Activated T-helper 17 cell treated with anti-CD3 and anti-CD28 coated beads, Interleukin-2, amount 50 U/mL, for 72 hours (primary cell): ENCODE measurements at regions not wholly inside any gene's neighbourhood (a gene's known extent, or its start where the extent isn't known, plus 50 kb on each side); places are given as distances from the start of the nearest gene placed in this dataset.
"Not testable (repeated sequence)": the region's sequence is repeated elsewhere in the genome, so short reads cannot be mapped to it uniquely, and the experiment has no call there.

Experiments used
- ATAC-seq: fragments of 150-1000 bp; cut with Tn5 transposase; replicated peaks from 2 replicates; pipeline ENCODE4 v1.10.0; 2021; ENCODE audit warnings: mild to moderate bottlenecking, moderate library complexity
- H3K27ac Mint-ChIP-seq: one replicate; pipeline ENCODE4 v1.8.0; 2022; ENCODE audit warnings: mixed read lengths
- H3K27me3 Mint-ChIP-seq: one replicate; pipeline ENCODE4 v1.8.0; 2022; ENCODE audit warnings: mixed read lengths
- H3K36me3 Mint-ChIP-seq: one replicate; pipeline ENCODE4 v1.8.0; 2022; ENCODE audit warnings: low read depth, mild to moderate bottlenecking, mixed read lengths
- H3K4me1 Mint-ChIP-seq: one replicate; pipeline ENCODE4 v1.8.0; 2022; ENCODE audit warnings: mixed read lengths
- H3K4me3 Mint-ChIP-seq: one replicate; pipeline ENCODE4 v1.8.0; 2022; ENCODE audit warnings: mild to moderate bottlenecking, mixed read lengths
- H3K9me3 Mint-ChIP-seq: one replicate; pipeline ENCODE4 v1.8.0; 2022; ENCODE audit warnings: mixed read lengths

- H3K27me3 Mint-ChIP-seq = peaks cover 31% of the 10 kb centered on the region
- no peak overlapping the region for H3K4me3 Mint-ChIP-seq
- no peaks in the 10 kb centered on the region for H3K36me3 Mint-ChIP-seq
- no peaks in the 10 kb centered on the region for H3K4me1 Mint-ChIP-seq
- H3K9me3 Mint-ChIP-seq = peaks cover 11% of the 10 kb centered on the region
- no peak for ATAC-seq
- no peak overlapping the region for H3K27ac Mint-ChIP-seq
Measured at GRCh38 chr22:49703990-49704344, 123.7 kb downstream of the BRD1 start.

DNA sequence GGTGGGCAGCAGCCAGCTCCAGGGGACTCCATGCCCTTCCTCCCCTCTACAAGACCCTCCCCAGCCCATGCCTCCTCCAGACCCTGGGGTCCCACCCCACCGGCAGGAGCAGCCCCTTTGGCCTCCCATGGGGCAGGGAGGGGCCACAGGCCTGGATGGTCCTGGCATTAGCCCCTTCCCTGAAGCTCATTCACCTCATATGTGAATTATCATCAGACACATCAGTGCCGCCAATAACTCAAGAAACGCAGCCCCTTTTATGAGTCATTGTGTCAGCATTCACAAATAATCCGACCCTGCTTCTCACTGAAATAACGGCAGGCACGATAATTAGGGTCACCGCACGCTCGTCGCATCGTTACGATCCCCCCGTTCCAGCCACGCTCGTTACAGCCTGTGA, 124.2 kb downstream of the BRD1 start:
- H3K27me3 Mint-ChIP-seq = peaks cover 26% of the 10 kb centered on the region
- peaks cover 11% of the 10 kb centered on the region for H3K9me3 Mint-ChIP-seq
- no peak overlapping the region for H3K4me3 Mint-ChIP-seq
- H3K27ac Mint-ChIP-seq = no peak overlapping the region
- H3K36me3 Mint-ChIP-seq = no peaks in the 10 kb centered on the region
- no peak for ATAC-seq
- no peaks in the 10 kb centered on the region for H3K4me1 Mint-ChIP-seq

GRCh38 chr22:49702068-49702397, 125.6 kb downstream of the BRD1 start:
- H3K27me3 Mint-ChIP-seq = peaks cover 18% of the 10 kb centered on the region
- no peak overlapping the region for H3K4me3 Mint-ChIP-seq
- H3K9me3 Mint-ChIP-seq = peaks cover 17% of the 10 kb centered on the region
- ATAC-seq = no peak
- H3K27ac Mint-ChIP-seq = no peak overlapping the region
- H3K4me1 Mint-ChIP-seq = no peaks in the 10 kb centered on the region
- no peaks in the 10 kb centered on the region for H3K36me3 Mint-ChIP-seq

- H3K36me3 Mint-ChIP-seq = no peaks in the 10 kb centered on the region
- peaks cover 18% of the 10 kb centered on the region for H3K9me3 Mint-ChIP-seq
- H3K27me3 Mint-ChIP-seq = peaks cover 18% of the 10 kb centered on the region
- H3K4me3 Mint-ChIP-seq = no peak overlapping the region
- no peak overlapping the region for H3K27ac Mint-ChIP-seq
- no peak for ATAC-seq
- H3K4me1 Mint-ChIP-seq = no peaks in the 10 kb centered on the region
Measured at GRCh38 chr22:49701380-49702067, 126.1 kb downstream of the BRD1 start.

GRCh38 chr22:49699928-49700498, 127.7 kb downstream of the BRD1 start:
- Mint-ChIP-seq H3K36me3 (no peaks in the 10 kb centered on the region), H3K27me3 (peaks cover 18% of the 10 kb centered on the region), H3K27ac (no peak overlapping the region), H3K9me3 (peaks cover 18% of the 10 kb centered on the region), H3K4me3 (no peak overlapping the region), H3K4me1 (no peaks in the 10 kb centered on the region)
- ATAC-seq = no peak

- H3K27me3 Mint-ChIP-seq = peaks cover 18% of the 10 kb centered on the region
- no peak overlapping the region for H3K27ac Mint-ChIP-seq
- peaks cover 18% of the 10 kb centered on the region for H3K9me3 Mint-ChIP-seq
- H3K4me3 Mint-ChIP-seq = no peak overlapping the region
- no peak for ATAC-seq
- H3K4me1 Mint-ChIP-seq = no peaks in the 10 kb centered on the region
- no peaks in the 10 kb centered on the region for H3K36me3 Mint-ChIP-seq
Measured at GRCh38 chr22:49699476-49699875, 128.2 kb downstream of the BRD1 start.

GRCh38 chr22:49698616-49699015, 129.1 kb downstream of the BRD1 start:
- not testable (repeated sequence) for H3K4me3 Mint-ChIP-seq, H3K4me1 Mint-ChIP-seq, ATAC-seq, H3K36me3 Mint-ChIP-seq, H3K27ac Mint-ChIP-seq
- Mint-ChIP-seq H3K9me3 (peaks cover 18% of the 10 kb centered on the region), H3K27me3 (peaks cover 16% of the 10 kb centered on the region)

DNA sequence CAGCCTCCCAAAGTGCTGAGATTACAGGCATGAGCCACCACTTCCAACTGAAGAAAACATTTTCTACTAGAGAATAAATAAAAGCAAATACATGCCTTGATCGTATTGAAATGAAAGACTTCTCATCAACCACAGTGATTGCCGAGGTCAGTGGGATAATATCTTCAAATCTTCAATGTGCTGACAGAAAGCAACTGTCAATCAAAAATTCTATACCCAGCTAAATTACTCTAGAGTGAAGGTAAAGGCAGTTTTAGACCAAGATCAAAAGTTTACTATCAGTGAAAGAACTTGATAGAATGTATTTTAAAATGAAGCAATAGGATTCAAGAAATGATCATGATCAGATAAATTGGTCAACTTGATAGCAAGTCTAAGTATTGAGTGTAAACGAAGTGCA, 130.6 kb downstream of the BRD1 start:
- ATAC-seq = no peak
- no peaks in the 10 kb centered on the region for H3K4me1 Mint-ChIP-seq
- H3K36me3 Mint-ChIP-seq = no peaks in the 10 kb centered on the region
- peaks cover 18% of the 10 kb centered on the region for H3K9me3 Mint-ChIP-seq
- H3K27ac Mint-ChIP-seq = no peak overlapping the region
- peaks cover 14% of the 10 kb centered on the region for H3K27me3 Mint-ChIP-seq
- H3K4me3 Mint-ChIP-seq = no peak overlapping the region

- H3K4me1 Mint-ChIP-seq = no peaks in the 10 kb centered on the region
- no peak overlapping the region for H3K4me3 Mint-ChIP-seq
- peaks cover 10% of the 10 kb centered on the region for H3K27me3 Mint-ChIP-seq
- no peak overlapping the region for H3K27ac Mint-ChIP-seq
- no peaks in the 10 kb centered on the region for H3K36me3 Mint-ChIP-seq
- H3K9me3 Mint-ChIP-seq = peaks cover 7% of the 10 kb centered on the region
- ATAC-seq = no peak
Measured at GRCh38 chr22:49694462-49695260, 133.0 kb downstream of the BRD1 start.

GRCh38 chr22:49693848-49694247, 133.8 kb downstream of the BRD1 start:
- H3K27ac Mint-ChIP-seq = no peak overlapping the region
- peaks cover 7% of the 10 kb centered on the region for H3K9me3 Mint-ChIP-seq
- no peak overlapping the region for H3K4me3 Mint-ChIP-seq
- no peaks in the 10 kb centered on the region for H3K36me3 Mint-ChIP-seq
- no peaks in the 10 kb centered on the region for H3K4me1 Mint-ChIP-seq
- no peak for ATAC-seq
- H3K27me3 Mint-ChIP-seq = peaks cover 10% of the 10 kb centered on the region

- no peak for ATAC-seq
- no peaks in the 10 kb centered on the region for H3K36me3 Mint-ChIP-seq
- peaks cover 7% of the 10 kb centered on the region for H3K9me3 Mint-ChIP-seq
- no peak overlapping the region for H3K27ac Mint-ChIP-seq
- no peak overlapping the region for H3K4me3 Mint-ChIP-seq
- H3K4me1 Mint-ChIP-seq = no peaks in the 10 kb centered on the region
- H3K27me3 Mint-ChIP-seq = peaks cover 10% of the 10 kb centered on the region
Measured at GRCh38 chr22:49693416-49693815, 134.3 kb downstream of the BRD1 start.

DNA sequence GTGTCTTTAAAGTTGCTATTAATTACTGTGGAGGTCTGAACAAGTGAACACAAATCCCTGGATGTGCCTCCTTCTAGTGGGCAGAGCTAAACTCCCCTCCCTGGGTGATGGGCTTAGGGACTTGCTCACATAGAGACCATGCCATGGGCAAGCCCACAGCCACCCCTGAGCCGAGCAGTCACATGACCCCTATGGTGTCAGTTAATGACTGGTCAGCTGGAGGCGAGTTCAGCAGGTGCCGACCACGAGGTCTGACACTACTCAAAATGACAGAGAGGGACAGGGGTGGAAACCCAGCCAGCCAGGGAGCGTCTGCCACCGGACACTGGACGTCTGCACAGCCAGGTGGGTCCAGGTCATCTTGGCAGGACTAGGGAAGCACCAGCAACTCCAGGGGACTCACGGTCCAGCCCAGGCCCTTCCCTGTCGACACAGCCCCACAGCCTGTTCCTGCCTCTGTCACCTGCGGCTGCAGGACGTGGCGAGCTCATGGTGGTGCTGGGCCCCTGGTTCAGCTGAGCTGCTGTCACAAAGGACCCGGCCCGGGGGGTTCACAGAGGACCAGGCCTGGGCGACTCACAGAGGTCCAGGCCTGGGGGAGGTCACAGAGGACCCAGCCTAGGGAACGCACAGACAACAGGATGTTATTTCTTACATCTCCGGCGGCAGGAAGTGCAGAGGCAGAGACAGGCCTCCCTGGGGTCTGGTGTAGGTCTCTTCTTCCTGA, 135.0 kb downstream of the BRD1 start:
- H3K4me3 Mint-ChIP-seq = no peak overlapping the region
- peaks cover 7% of the 10 kb centered on the region for H3K9me3 Mint-ChIP-seq
- H3K27ac Mint-ChIP-seq = no peak overlapping the region
- H3K36me3 Mint-ChIP-seq = no peaks in the 10 kb centered on the region
- no peaks in the 10 kb centered on the region for H3K4me1 Mint-ChIP-seq
- no peak for ATAC-seq
- H3K27me3 Mint-ChIP-seq = peaks cover 10% of the 10 kb centered on the region

DNA sequence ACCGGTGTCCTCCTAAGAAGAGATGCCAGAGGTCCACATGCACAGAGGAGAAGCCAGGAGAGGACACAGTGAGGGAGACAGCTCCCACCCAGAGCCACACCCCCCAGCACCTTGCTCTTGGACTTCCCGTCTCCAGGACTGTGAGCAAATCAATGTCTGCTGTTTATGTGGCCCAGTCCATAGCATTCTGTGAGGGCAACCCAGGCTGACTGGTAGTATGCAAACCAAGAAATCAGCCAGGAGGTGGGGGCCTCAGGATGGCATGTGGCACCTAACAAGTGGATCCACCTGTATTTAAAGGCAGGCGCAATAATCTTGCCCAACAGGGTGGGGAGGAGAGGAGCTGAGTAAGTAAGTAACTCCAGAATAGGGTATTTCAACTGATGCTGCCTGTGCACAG, 136.4 kb downstream of the BRD1 start:
- Mint-ChIP-seq H3K4me3 (no peak overlapping the region), H3K4me1 (no peaks in the 10 kb centered on the region), H3K9me3 (no peaks in the 10 kb centered on the region), H3K36me3 (no peaks in the 10 kb centered on the region), H3K27ac (no peak overlapping the region), H3K27me3 (peaks cover 10% of the 10 kb centered on the region)
- ATAC-seq = no peak

DNA sequence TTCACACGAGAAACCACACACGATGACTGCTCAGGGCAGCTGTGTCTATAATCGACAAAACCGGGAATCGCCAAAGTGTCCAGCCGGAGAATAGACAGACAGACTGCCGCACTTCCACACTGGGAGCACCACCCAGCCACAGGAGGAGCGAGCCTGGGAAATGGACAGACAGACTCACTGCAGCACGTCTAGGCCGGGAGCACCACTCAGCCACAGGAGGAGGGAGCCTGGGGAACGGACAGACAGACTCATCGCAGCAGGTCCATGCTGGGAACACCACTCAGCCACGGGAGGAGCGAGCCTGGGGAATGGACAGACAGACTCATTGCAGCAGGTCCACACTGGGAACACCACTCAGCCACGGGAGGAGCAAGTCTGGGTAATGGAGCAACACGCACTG, 137.2 kb downstream of the BRD1 start:
- ATAC-seq = no peak
- H3K36me3 Mint-ChIP-seq = no peaks in the 10 kb centered on the region
- no peak overlapping the region for H3K27ac Mint-ChIP-seq
- H3K27me3 Mint-ChIP-seq = peaks cover 10% of the 10 kb centered on the region
- H3K4me1 Mint-ChIP-seq = no peaks in the 10 kb centered on the region
- no peak overlapping the region for H3K4me3 Mint-ChIP-seq
- no peaks in the 10 kb centered on the region for H3K9me3 Mint-ChIP-seq

DNA sequence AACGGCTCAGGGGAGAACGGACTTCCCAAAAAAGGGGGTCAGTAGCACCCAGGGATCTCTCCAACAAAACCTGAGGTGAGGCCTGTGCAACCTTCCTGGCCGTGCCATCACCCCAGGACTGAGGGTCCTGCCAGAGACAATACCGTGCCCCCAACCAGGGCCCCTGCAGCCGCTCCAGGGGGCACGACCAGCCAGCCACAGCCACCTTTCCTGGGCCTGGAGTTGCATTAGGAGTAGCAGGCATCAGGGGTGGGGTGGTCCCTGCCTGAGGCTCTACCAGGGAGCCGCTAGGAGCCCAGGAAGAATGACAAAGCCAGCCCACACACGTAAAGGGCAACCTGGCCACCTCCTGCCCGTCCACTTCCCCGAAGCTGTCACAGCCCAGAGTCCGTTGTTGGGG, 137.8 kb downstream of the BRD1 start:
- H3K4me1 Mint-ChIP-seq = no peaks in the 10 kb centered on the region
- H3K4me3 Mint-ChIP-seq = no peak overlapping the region
- peaks cover 10% of the 10 kb centered on the region for H3K27me3 Mint-ChIP-seq
- H3K9me3 Mint-ChIP-seq = no peaks in the 10 kb centered on the region
- no peak for ATAC-seq
- no peak overlapping the region for H3K27ac Mint-ChIP-seq
- no peaks in the 10 kb centered on the region for H3K36me3 Mint-ChIP-seq
